ENCODE measurements at regions not wholly inside any gene's neighbourhood (a gene's known extent, or its start where the extent isn't known, plus 50 kb on each side); places are given as distances from the start of the nearest gene placed in this dataset.
"Not testable (repeated sequence)": the region's sequence is repeated elsewhere in the genome, so short reads cannot be mapped to it uniquely, and the experiment has no call there.

DNA sequence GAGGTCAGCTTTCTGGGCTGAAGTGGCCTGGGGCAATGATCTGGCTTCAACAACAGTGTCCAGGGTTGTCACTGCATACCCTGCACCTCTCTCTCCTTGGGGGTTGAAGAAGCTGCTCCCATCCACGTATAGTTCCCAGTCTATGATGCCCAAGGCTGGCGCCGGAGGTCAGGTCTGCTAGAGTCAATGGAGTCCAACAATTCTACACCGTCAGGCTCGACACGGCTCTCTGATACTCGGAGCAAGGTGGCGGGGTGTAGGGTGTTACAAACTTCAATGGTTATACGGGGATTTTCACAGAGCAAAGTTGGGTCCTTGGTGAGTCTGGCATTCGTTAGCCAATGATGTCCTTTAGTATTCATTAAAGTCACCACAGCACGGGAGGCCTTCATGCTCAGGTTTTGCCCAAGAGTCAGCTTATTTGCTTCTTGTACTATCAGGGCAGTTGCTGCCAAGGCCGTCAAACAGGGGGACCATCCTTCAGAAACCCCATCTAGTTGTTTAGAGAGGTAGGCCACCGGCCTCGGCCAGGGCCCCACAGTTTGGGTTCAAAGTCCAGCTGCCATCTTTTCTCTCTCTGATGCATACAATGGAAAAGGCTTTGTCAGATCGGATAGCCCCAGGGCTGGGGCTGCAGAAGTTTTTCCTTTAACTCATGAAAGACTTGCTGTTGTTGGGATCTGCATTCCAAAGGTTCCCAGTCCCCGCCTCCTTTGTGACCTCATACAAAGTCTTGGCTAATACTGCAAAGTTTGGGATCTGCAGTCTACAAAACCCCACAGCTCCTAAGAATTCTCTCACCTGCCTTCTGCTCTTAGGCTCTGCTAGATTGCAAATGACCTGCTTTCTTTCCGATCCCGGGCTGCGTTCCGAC, 128.1 kb downstream of the ADRA2C start:
- not testable (repeated sequence) for TF ChIP-seq CTCF (IDR thresholded peaks at IDR 0.05; ENCODE audit: low read depth, low read length); EZH2phosphoT487 (IDR thresholded peaks at IDR 0.05; ENCODE audit: low read depth)

Measured in OCI-LY3 (cell line).